Fibroblast of the aortic adventitia (primary cell): ENCODE measurements at regions not wholly inside any gene's neighbourhood (a gene's known extent, or its start where the extent isn't known, plus 50 kb on each side); places are given as distances from the start of the nearest gene placed in this dataset.

ENCODE experiments used
- DNase-seq: peaks from one replicate; pipeline ENCODE4 v3.0.0-alpha.2; 2010; ENCODE audit warnings: low read depth
- H3K4me3 ChIP-seq: 2 replicates; pipeline ENCODE4 v1.5.1; 2011; ENCODE audit warnings: low read depth, mild to moderate bottlenecking, control low read depth, low read length, moderate library complexity
- CTCF ChIP-seq: IDR thresholded peaks from 2 replicates; pipeline ENCODE4 v1.5.1; 2011; ENCODE audit warnings: mild to moderate bottlenecking, low read length, control low read depth, inconsistent platforms; ENCODE audit not compliant: insufficient read depth

GRCh38 chr6:115729036-115729435 is 331.7 kb downstream of the FRK start:
- TF ChIP-seq CTCF = no peak
- no peak for DNase-seq
- H3K4me3 ChIP-seq = no peak overlapping the region

GRCh38 chr6:115728171-115728570 is 332.5 kb downstream of the FRK start:
- TF ChIP-seq CTCF = no peak
- no peak for DNase-seq
- no peak overlapping the region for H3K4me3 ChIP-seq

- no peak for DNase-seq
- no peak for TF ChIP-seq CTCF
- H3K4me3 ChIP-seq = no peak overlapping the region
Observed at GRCh38 chr6:115721564-115721963, 339.1 kb downstream of the FRK start.

GRCh38 chr6:115720900-115721299 is 339.8 kb downstream of the FRK start:
- TF ChIP-seq CTCF = no peak
- no peak overlapping the region for H3K4me3 ChIP-seq
- no peak for DNase-seq

GRCh38 chr6:115717472-115717871 is 343.2 kb downstream of the FRK start:
- no peak for DNase-seq
- TF ChIP-seq CTCF = no peak
- no peak overlapping the region for H3K4me3 ChIP-seq

GRCh38 chr6:115717062-115717461 is 343.6 kb downstream of the FRK start:
- no peak overlapping the region for H3K4me3 ChIP-seq
- TF ChIP-seq CTCF = no peak
- no peak for DNase-seq

GRCh38 chr6:115712291-115712961 is 348.3 kb downstream of the FRK start:
- TF ChIP-seq CTCF = no peak
- H3K4me3 ChIP-seq = no peak overlapping the region
- no peak for DNase-seq
